DOHH2 (cell line): ENCODE measurements at regions not wholly inside any gene's neighbourhood (a gene's known extent, or its start where the extent isn't known, plus 50 kb on each side); places are given as distances from the start of the nearest gene placed in this dataset.

Experiments used
- EZH2phosphoT487 ChIP-seq: fragments of 200-600 bp; sonication (generic); IDR thresholded peaks from 2 replicates; pipeline ENCODE4 v1.6.1; 2017; ENCODE audit warnings: borderline replicate concordance, mild to moderate bottlenecking, antibody characterized with exemption, low read length, moderate library complexity, mixed read lengths
- TF ChIP-seq, protein P1 (sequence below): fragments of 200-600 bp; sonication (generic); IDR thresholded peaks from one replicate; pipeline ENCODE4 v1.5.1; 2014; ENCODE audit warnings: antibody characterized with exemption, mild to moderate bottlenecking, low read depth, low read length; ENCODE audit not compliant: poor library complexity, severe bottlenecking

DNA sequence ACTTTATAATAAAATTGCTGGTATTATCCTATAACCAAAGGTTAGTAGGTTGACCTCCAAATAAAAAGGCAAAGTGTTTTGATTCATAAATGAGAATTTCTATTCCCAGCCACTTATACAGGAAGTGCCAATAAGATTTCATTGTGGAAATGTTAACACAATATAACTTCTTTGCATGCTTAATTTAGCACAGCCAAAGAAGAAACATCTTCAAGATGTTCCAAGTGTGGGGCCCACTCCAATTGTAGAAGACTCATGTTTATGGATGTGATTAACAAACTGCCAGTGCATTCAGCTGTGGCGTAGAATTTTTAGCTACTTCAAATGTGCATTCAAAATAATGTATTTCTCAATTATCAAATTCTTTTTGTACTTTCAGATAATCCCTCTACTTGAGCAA lies 402.3 kb downstream of the DEPDC1B start:
- TF ChIP-seq, protein P1, sequence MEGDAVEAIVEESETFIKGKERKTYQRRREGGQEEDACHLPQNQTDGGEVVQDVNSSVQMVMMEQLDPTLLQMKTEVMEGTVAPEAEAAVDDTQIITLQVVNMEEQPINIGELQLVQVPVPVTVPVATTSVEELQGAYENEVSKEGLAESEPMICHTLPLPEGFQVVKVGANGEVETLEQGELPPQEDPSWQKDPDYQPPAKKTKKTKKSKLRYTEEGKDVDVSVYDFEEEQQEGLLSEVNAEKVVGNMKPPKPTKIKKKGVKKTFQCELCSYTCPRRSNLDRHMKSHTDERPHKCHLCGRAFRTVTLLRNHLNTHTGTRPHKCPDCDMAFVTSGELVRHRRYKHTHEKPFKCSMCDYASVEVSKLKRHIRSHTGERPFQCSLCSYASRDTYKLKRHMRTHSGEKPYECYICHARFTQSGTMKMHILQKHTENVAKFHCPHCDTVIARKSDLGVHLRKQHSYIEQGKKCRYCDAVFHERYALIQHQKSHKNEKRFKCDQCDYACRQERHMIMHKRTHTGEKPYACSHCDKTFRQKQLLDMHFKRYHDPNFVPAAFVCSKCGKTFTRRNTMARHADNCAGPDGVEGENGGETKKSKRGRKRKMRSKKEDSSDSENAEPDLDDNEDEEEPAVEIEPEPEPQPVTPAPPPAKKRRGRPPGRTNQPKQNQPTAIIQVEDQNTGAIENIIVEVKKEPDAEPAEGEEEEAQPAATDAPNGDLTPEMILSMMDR = no peak
- TF ChIP-seq EZH2phosphoT487 = no peak
